NOMO-1 (cell line): ENCODE measurements at regions not wholly inside any gene's neighbourhood (a gene's known extent, or its start where the extent isn't known, plus 50 kb on each side); places are given as distances from the start of the nearest gene placed in this dataset.
"Not testable (repeated sequence)": the region's sequence is repeated elsewhere in the genome, so short reads cannot be mapped to it uniquely, and the experiment has no call there.

Source experiments
- DNase-seq, 2 experiments: peaks; one replicate each; lab custom pipeline; 2025; ENCODE audit not compliant: unreplicated experiment in 2 of 2; lab: John Stamatoyannopoulos, UW

DNA sequence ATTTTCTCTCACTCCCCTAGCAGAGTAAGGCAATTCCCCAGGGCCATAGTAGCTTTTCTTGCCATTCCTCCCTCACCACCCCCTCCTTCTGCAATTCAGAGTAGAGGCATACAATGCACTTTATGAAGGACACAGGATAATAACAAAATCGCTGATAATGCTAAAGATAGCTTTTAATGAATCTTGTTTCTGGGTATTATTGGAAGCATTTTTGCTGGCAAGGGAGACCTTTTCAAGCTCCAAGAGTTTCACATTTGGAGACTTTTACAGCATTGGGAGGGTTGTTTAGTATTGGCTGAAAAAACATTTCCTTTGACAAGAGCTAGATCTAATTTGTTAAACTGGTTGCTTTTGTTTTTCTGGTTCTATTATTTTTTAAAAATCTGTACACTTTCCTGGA, 573.0 kb upstream of the C16orf82 start:
- DNase-seq: no peak

- no peak for DNase-seq
These were observed 568.8 kb upstream of the C16orf82 start for GRCh38 chr16:26497896-26498295.

DNA sequence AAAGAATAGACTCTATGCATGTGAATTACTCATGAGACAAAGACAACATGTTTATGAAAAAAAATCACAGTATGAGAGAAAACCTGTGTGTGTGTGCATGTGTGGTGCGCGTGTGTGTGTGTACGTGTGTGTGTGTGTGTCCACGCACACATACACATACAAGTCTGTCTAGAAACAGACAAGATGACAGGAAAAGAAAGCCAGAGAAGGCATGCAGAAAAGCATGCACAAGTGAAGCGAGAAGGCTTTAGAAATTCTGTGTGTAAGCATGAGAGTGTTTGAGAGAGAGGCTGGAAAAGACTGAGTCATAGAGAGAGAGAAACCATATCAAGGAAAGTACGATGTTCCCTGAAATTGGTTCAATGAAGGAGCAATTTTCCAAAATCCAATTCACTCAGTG, 566.4 kb upstream of the C16orf82 start:
- no peak for DNase-seq

GRCh38 chr16:26505496-26505895, 561.2 kb upstream of the C16orf82 start:
- no peak for DNase-seq

DNA sequence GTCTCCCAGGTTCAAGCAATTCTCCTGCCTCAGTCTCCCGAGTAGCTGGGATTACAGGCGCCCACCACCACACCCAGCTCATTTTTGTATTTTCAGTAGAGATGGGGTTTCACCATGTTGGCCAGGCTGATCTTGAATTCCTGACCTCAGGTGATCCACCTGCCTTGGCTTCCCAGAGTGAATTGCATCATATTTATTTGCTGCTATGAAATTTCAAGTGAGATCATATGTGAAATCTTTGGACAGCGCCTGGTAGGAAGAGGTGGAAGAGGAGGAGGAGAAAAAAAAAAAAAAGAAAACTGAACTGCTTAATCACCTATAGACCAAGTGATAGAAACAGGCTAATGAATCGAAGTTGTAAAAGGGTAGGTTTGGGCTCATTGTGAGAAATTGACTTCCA, 557.8 kb upstream of the C16orf82 start:
- not testable (repeated sequence) for DNase-seq

DNA sequence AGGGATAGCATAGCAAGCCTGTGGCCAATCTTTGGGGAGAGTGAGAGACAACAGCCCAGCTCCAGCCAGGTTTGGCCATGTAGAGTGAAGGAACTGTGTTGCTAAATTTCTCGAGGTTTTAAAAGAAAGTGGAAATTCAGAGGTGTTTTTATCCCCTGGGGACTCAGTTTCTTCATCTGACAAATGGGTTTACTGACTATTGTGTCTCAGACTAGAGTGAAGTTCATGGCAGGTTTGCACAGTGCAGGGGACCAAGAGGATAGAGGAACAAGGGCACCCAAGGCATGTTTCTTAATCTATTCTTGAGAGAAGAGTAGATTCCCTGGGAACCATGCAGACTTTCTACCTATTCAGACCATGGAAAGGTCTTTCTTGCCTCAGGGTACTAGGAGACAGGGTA, 555.8 kb upstream of the C16orf82 start:
- no peak for DNase-seq

GRCh38 chr16:26511463-26511862, 555.3 kb upstream of the C16orf82 start:
- no peak for DNase-seq

- no peak for DNase-seq
These were observed 545.1 kb upstream of the C16orf82 start for GRCh38 chr16:26521626-26522025.

GRCh38 chr16:26524281-26524680, 542.4 kb upstream of the C16orf82 start:
- no peak for DNase-seq

- DNase-seq: no peak
These were observed 541.9 kb upstream of the C16orf82 start for GRCh38 chr16:26524846-26525245.

DNA sequence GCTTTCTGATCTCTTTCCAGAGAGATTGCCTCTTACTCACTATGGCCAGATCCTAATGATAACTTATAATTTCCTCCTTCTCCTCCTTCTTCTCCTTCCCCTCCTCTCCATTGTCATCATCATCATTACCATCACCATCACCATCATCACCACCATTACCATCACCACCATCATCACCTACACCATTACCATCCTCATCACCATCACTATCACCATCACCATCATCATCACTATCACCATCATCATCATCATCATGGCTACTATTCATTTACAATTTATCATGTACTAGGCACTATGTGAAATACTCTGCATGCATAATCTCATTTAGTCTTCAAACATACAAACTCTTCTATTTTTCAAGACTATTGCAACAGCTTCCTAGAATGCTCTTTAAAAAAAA, 540.9 kb upstream of the C16orf82 start:
- DNase-seq: no peak

DNA sequence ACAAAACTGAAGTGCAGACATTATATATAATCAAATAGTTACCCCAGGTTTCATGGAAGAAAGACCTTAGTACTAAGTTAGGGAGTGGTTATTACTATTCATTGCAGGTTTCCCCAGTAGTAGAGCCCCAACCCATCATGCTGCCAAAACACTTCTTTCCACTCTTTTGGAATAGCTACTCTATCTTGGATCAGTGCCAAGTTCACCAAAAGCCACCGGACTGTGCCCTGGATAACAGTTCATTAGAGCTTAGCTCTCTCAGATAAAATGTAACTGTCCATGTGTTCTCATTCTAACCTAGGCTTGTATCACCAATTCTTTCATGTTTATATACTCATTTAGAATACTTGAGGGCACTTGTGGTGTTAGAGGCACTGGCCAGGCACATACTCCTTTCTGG, 540.1 kb upstream of the C16orf82 start:
- DNase-seq: no peak

DNA sequence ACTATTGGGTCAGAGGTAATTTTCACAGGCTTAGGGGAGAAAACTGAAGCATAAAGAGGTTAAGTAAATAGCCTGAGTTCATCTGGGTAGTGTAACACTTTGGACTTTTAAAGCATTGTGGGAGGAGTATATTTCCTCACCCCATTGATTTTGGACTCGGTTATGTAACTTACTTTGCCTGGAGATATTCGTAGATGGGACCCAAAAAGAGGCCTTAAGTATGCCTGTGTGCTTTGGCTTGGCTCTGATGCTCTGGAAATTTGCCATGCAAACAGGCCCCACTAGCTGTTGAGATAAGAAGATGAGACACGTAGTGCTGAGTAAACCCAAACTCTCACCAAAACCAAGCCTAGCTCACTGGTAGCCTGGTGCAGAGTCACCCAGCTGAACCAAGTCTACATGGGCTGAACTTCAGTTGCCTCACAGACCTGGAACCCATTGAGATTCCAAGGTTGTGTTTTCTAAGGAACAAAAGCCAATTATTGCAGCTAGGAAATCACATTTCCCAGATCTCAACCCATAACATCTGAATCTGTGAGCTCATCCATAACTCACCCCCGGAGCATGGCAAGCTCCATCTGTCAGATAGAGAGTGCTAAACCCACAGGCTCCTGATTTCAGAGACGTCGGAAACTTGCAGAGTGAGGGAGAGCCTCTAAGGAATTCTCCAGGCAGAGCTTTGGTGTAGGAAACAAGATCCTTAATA, 536.0 kb upstream of the C16orf82 start:
- DNase-seq: no peak

DNA sequence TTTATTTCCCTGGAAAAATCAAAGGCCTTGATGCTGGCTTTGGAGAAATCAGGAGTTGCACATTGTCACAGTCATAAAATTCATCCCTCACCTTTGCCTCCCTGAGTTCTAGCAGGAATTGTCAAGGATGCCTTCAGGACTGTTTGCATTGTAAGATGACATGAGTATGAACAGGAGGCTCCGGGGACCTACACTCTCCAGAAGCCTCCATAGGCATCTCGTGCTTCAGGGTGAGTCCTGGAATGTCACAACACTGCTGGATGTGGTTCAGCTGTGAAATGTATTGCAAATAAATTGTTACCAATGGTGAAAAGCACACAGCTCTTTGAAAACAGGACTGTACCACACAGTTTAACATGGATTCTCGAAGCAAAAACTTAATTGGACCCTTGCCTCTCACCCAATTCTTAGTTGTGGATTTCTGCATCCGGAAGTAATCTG, 535.4 kb upstream of the C16orf82 start:
- no peak for DNase-seq

DNA sequence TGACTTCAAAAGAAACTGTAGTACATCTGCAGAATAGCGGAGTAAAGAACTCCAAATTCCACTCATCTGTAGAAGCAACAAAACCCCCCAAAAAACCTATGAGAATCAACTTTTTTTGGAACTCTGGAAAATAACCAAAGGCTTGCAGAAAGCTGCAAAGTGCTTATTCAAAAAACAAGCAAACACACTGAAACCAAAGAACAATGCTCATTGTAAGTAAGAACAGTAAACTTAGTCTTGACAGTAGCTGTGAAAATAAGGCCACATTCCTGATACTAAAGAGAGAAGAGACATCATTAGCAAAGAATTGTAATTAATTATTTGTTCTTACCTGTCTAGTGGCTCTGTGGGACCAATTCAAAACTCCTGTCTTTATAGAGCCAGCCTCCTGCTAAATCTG, 534.3 kb upstream of the C16orf82 start:
- no peak for DNase-seq

GRCh38 chr16:26542198-26542597, 524.5 kb upstream of the C16orf82 start:
- no peak for DNase-seq

- no peak for DNase-seq
These were observed 520.2 kb upstream of the C16orf82 start for GRCh38 chr16:26546573-26546972.

DNA sequence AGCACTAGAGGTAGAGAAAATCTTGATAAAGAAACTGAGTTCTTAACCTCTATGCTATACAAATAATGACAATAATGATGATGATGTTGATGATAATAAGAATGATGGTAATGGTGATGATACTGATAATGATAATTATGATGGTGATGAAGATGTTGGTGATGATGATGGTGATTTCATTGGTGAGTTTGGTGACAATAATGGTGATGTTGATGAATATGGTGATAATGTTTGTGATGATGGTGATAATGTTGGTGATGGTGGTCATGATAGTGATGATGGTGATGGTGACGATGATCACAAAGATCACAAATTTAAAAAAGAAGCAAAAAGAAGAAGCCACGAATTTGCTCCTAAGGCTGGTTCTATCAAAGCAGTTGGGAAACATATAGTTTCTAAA, 519.0 kb upstream of the C16orf82 start:
- DNase-seq: no peak

DNA sequence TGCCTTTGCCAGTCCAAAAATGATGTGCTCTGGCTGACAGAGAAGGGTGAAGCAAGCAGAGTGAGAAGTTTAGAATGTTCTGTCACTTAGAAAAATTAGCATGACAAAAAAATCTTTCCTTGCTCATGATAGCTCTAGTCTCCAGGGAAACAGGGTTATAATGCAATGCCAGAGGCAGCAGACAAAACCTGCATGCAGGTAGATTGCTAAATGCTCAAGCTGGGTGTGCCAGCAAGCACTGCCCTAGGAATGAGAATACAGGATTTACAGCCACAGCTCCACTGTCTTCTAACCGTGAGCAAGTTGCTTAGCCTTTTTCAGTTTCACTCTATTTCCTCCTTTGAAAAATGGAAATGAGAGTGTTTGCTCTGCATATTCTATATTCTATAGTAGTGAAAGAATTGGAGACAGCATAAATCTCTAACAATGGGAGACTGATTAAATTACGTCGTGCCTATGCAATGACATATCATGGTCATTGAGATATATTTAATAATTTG, 516.6 kb upstream of the C16orf82 start:
- no peak for DNase-seq

DNA sequence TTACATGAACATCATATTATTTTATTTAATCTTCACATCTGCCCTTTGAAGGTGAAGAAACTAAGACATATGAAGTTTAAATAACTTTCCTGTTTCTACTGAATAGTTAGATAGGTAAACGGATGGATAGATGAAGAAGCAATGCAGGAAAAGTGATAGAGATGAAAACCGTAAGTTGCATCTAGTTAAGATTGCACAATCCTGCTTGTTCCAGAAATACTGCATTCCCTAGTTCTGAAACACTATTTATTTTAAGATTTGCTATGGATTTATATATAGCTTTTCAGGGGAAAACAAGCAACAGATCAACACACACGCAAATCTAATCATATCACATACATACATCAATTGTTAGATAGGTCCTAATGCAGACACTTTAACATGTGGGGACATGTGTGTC, 512.7 kb upstream of the C16orf82 start:
- no peak for DNase-seq

GRCh38 chr16:26561303-26561702, 505.4 kb upstream of the C16orf82 start:
- no peak for DNase-seq

GRCh38 chr16:26563018-26563417, 503.7 kb upstream of the C16orf82 start:
- DNase-seq: no peak

DNA sequence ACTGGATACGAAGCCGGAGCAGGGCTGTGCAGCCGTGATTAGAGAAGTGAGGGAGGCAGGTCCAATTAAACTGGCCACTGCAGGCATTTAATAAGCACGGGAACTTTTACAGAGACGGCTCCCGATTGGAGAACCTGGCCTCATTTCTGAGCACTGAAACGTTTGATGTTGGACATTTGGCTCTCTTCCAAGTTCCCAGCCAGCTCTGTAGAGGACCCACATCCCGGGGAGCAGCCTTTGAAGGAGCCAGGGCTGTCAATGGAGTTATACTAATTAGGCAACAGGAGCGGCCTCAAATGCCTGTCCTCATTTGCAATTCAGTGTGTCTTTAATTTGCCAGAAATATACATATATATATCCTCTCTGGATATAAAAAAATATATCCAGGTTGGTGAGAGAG, 499.4 kb upstream of the C16orf82 start:
- no peak for DNase-seq
